DOHH2 (cell line): ENCODE measurements at regions not wholly inside any gene's neighbourhood (a gene's known extent, or its start where the extent isn't known, plus 50 kb on each side); places are given as distances from the start of the nearest gene placed in this dataset.

Experiments used
- EZH2phosphoT487 ChIP-seq: fragments of 200-600 bp; sonication (generic); IDR thresholded peaks from 2 replicates; pipeline ENCODE4 v1.6.1; 2017; ENCODE audit warnings: borderline replicate concordance, mild to moderate bottlenecking, antibody characterized with exemption, low read length, moderate library complexity, mixed read lengths
- TF ChIP-seq, protein P1 (sequence below): fragments of 200-600 bp; sonication (generic); IDR thresholded peaks from one replicate; pipeline ENCODE4 v1.5.1; 2014; ENCODE audit warnings: antibody characterized with exemption, mild to moderate bottlenecking, low read depth, low read length; ENCODE audit not compliant: poor library complexity, severe bottlenecking

DNA sequence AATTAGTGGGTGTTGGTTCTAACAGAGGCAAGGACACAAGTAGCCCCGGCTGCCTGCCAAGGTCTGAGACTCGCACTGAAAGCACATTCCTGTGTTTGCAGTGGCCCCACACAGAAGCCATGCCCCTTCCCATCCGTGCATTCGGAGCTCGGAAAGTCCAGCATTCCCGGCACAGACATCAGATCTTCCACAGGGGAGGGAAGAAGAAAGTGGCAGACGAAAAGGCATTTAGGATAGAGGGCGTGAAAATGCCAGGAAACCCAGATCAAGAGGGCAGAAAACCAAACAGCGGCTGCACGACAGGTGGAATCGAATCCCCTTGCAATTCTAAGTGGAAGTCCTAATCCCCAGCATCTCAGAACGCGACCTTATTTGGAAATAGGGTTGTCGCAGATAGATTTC, 105.5 kb upstream of the ASB18 start:
- TF ChIP-seq, protein P1, sequence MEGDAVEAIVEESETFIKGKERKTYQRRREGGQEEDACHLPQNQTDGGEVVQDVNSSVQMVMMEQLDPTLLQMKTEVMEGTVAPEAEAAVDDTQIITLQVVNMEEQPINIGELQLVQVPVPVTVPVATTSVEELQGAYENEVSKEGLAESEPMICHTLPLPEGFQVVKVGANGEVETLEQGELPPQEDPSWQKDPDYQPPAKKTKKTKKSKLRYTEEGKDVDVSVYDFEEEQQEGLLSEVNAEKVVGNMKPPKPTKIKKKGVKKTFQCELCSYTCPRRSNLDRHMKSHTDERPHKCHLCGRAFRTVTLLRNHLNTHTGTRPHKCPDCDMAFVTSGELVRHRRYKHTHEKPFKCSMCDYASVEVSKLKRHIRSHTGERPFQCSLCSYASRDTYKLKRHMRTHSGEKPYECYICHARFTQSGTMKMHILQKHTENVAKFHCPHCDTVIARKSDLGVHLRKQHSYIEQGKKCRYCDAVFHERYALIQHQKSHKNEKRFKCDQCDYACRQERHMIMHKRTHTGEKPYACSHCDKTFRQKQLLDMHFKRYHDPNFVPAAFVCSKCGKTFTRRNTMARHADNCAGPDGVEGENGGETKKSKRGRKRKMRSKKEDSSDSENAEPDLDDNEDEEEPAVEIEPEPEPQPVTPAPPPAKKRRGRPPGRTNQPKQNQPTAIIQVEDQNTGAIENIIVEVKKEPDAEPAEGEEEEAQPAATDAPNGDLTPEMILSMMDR, result no peak
- TF ChIP-seq EZH2phosphoT487, result no peak
